ENCODE measurements at regions not wholly inside any gene's neighbourhood (a gene's known extent, or its start where the extent isn't known, plus 50 kb on each side); places are given as distances from the start of the nearest gene placed in this dataset.
A peak's percentile ranks its signal among the peaks of the same experiment; 100 is the strongest.

DNA sequence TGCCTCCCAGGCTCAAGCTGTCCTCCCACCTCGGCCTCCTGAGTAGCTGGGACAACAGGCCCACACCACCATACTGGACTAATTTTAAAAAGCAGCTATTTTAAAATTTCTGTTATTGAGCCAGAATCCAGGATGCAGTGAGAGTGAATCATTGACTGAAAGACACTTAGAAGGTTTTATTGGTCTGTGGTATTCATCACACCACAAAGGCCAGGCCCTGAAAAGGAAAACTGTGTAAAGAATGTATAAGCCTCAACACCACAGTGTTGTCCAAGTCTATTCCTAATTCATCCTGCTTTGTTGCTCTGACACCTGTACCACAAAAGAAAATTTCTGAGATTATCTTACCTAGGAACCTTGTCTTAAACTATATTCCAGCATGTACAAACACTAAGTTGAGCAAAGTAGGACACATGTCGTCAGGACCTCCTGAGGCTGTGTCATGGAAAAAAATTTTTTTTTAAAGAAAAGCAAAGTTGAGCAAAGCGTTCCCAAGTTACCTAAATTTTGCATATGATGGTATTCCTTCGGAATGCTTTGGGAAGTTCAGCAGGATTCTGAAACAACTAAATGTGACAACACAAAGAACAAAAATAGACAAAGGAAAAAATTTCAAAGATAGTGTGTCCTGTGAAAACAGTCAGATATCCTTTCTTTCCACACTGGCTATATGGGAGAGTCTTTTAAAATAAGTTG lies 129.6 kb upstream of the MKLN1 start:
- DNase-seq = peak; percentile 80

DNA sequence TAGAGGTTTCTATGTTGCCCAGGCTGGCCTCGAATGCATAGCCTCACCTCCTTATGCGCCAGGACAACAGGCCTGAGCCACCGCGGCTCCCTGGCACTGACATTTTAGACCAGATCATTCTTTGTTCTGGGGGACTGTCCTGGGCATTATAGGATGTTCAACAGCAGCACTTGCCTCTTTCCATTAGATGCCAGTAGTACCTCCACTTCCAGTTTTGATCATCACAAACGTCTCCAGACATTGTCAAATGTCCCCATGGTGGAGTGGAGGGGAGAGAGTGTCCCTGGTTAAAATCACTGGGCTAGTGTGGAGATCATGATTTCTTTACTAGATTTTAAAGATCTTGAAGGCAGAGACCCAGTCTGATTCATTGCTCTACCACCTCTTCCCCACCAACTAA lies 125.2 kb upstream of the MKLN1 start:
- DNase-seq = no peak

DNA sequence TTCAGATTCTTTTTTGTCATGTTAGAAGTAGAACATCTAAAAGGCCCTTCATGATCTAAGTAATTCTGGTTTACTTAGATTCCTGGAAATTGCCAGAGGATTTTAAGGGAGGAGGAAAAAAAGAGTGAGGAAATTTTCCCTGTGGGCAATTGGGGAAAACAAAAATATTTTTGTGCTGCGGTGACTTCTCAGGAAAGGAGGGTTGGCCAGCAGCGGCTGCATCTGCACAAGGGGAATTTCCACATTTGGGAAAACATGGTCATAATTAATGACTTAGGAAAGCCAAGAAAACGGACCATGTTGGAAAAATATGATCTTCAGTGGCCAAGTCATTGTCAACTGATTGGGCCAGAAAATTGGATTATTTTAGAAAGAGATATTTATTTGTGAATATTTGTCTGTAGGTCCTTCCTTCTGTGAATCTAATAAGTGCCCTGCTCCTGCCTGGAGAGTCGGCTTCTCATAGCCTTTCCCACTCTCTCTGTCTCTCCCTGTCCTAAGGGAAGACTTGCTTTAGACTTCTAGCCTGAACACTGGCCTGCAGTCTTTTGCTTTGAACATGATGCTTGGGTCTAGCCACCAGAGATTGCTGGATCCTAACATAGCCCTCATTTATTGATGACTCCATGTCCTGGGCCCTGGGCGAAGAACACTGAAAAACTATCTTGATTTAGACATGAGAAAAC lies 124.2 kb upstream of the MKLN1 start:
- DNase-seq = no peak

DNA sequence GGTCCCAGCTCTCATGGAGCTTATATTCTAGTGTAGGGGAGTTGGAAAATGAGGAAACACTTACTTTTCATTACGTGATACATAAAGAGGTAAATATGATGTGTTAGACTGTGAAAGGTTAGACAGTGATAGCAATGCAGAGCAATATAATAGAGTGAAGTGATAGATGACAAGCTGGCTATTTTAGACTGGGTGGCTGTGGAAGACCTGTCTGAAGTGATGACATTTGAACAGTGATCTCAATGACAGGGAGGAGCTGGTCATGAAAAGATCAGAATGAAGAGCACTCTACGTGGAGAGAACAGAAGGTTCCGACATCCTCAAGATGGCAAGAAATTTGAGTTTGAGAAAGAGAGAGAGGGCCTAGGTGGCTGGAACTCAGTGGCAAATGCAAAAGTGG lies 118.9 kb upstream of the MKLN1 start:
- DNase-seq = no peak

DNA sequence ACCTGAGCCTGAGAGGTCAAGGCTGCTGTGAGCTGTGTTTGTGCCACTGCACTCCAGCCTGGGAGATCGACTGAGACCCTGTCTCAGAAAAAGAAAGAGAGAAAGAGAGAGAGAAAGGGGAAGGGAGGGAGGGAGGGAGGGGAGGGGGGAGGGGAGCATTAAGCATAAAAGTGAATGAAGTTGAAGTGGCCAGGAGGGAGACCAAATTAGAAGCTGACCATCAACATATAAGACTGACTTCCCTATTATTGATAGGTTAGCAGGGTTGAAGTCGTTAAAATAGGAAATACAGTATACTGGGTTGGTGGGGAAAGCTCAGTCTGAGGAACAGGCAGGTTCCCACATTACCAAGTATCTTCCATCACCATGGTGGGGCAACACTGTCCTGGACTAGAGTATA lies 117.1 kb upstream of the MKLN1 start:
- DNase-seq = no peak

DNA sequence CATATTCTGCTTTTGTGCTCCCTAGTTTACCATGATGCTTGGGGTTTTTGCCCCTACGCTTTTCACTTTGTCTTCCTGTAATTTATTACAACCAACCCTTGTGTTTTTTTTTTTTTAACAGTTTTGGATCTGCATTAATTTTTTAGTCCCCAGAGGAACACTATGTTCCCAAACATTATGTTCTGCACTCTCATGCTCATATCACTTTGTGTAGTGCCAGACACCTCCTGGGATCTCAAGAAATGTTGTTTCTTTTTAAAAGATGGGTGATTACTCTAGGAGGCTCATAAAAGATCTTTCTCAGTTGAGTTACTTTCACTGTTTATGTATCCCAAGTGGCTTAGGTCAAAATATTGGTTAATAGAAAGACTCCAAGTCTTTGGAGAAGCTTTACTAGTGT lies 116.2 kb upstream of the MKLN1 start:
- no peak for DNase-seq

DNA sequence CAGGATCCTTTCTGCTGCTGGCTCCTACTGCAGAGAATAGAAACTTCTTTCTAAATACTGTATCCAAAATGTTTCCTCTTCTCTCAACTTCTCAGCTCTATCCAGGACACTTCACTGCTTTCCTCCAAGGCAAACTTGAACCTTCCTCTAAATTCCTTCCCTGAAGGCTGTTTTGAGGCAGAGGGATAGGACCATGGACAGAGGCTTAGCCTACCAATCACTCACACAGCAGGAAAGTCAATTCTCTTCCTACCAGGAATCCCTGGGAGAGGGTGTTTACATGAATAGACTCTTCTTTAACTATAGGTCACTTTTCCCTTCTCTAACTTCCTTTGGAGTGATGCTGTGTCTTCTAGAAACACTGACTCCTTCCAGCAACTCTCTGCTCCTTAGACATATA lies 115.6 kb upstream of the MKLN1 start:
- no peak for DNase-seq

DNA sequence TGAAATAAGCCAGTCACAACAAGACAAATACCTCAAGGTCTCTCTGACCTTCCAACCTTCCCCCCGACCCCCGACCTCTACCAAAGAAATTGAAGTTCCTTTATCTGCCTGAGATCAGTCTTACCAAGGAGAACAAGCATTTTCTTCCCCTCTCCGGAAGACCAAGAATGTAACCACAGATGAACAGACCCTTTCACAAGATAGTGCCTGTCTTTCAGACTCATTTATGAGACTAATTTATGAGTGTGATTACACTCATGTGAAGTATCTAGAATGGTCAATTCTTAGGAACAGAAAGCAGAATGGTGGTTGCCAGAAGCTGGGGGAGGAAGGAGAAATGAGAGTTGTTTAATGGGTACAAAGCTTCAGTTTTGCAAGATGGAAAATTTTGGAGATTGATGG lies 108.9 kb upstream of the MKLN1 start:
- no peak for DNase-seq

DNA sequence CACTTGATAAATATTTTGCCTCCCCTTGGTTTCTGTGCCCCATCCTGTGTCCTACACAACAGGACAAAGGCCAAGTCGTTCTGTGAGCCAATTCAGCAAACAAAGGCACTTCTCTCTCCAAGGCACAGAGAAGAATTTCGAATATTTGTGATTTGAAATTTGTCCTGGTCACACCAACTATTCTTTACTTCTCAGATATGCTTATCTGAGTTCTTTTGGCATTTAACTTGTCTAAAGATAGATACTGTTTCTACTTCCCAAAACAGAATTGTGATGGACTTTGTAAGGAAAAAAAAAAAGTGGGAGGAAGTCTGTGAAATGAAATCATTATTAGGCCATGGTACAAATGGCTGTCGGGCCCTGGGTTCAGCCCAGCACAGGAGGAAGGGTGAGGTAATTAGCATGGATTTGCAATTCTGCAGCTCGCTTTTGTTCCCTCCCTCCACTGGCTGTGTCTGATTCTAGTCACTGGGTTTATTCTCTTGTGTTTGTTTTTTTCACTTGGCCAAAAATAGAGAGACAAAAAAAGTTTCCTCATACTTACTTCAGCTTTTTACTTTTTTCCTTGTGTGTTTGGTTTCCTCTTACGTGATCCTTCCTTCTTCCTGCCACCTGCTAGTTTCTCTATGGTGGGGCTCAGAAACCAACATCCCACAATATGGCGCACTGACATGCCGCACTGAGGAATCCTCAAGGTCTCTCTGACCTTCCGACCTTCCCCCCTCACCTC lies 108.2 kb upstream of the MKLN1 start:
- DNase-seq = no peak

DNA sequence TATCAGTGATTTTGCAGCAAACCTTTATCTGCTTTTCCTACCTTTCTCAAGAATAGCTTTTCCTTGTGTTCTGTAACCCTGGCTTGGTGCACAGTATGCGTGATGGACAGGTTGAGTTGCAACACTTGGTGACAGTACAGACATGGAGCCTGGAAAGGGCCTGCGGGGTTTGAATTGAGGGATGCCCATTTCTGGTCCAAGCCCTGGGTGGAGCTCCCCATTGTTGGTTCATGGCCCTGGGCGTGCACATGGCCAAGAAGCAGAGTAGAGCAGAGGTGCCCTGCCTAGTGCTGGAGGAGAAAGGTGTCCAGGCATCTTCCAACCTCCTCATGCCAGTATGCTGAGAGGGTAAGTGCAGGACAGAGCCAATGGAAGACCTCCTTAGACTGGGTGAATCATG lies 106.6 kb upstream of the MKLN1 start:
- no peak for DNase-seq

DNA sequence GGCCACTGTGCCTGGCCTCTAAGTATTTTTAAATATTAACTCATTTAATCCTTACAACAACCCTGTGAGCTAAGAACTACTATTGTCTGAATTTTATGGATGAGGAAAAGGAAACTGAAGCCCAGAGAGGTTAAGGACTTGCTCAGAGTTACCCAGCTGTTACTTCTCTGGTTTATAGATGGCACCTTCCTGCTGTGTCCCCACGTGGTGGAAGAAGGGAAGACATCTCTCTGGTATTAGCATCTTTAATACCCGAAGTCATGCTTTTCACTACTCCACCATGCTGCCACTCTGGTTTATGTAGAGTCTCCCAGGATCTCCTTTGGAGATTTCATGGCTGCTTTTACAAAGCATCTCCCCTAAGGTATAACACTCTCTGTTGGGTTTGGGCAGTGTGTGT lies 105.5 kb upstream of the MKLN1 start:
- no peak for DNase-seq

DNA sequence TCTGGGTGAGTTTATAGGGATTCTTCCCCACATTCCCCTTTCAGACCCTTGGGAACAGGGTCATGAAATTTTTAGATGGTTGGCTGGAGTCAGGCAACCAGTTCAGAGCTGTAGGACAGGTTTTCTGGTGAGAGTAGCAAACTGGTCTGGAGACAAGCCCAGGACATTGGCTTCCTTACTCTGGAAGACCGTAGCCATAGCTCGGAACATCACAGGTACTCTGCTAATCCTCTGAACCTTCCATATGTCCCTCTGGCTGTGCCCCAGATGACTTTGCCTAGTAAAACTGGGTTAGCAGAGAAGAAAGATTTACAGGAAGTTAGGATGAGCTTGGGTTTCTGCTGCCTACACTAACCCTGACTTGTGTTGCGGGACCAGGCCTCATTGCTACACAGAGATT lies 104.5 kb upstream of the MKLN1 start:
- DNase-seq = no peak

DNA sequence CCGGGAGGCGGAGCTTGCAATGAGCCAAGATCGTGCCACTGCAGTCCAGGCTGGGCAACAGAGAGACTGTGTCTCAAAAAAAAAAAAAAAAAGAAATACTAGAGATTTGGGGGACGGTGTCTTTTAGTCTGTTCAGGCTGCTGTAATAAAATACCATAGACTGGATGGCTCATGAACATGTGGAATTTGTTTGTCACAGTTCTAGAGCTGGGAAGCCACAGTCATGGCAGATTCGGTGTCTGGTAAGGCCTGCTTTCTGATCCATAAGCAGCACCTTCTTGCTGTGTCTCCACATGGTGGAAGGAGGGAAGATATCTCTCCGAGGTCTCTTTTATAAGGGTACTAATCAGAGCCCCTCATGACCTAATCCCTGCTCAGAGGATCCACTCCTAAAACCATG lies 102.7 kb upstream of the MKLN1 start:
- DNase-seq = no peak

DNA sequence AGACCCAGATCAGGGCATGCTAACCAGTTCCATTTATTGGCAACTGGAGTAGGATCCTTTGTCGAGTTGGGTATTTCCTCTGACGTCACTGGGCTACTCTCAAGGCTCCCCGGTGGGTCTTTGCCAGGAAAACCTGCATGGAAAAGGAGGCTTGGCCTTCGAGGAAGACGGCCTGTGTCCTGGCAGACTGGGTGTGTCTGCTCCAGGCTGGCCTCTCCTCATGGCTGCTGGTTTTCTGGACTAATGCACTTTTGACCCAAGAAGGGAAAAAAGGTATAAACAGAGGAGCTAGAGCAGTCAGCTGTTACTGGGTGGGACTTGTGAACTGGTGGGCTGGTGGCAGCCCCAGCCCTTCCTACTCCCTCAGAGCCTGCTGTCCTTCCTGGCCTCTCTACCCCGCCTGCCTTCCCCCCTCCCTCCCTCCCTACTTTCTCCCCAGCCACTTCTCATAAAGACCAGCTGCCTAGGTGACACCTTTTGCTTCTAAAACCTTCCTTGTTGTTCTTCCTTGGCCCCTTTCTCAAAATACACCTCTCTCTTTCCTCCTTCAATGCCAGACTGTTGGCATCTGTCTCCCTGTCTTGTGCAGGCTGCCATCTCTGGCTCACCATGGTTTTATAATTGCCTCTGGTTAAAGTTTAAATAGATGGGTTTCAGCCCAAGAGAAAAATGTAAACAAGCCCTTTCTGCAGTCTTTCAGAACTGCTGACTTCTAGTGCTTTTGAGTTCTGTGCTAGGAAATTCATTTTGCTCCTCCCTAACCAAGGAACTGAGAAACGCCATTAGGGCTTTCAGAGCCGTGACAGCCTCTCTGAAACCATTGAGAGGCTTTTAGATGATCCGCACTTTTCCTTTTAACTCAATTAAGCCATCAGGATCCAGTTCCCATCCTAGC lies 101.8 kb upstream of the MKLN1 start:
- no peak for DNase-seq

DNA sequence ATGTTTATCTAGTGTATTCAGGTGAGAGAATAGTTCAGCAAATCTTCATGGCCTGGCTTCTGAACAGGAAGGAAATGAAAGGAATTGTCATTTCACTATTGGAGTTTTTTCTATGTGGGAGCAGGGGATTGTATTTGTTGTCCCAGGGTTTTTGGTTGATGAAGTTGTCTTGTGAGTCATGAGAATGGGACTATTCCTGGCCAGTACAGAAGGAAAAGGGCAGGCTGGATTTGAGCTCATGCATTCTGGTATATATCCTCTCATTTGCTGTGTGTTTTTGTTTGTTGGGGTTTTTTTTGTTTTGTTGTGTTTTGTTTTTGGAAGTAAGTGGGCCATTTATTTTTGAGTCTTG lies 101.2 kb upstream of the MKLN1 start:
- no peak for DNase-seq

DNA sequence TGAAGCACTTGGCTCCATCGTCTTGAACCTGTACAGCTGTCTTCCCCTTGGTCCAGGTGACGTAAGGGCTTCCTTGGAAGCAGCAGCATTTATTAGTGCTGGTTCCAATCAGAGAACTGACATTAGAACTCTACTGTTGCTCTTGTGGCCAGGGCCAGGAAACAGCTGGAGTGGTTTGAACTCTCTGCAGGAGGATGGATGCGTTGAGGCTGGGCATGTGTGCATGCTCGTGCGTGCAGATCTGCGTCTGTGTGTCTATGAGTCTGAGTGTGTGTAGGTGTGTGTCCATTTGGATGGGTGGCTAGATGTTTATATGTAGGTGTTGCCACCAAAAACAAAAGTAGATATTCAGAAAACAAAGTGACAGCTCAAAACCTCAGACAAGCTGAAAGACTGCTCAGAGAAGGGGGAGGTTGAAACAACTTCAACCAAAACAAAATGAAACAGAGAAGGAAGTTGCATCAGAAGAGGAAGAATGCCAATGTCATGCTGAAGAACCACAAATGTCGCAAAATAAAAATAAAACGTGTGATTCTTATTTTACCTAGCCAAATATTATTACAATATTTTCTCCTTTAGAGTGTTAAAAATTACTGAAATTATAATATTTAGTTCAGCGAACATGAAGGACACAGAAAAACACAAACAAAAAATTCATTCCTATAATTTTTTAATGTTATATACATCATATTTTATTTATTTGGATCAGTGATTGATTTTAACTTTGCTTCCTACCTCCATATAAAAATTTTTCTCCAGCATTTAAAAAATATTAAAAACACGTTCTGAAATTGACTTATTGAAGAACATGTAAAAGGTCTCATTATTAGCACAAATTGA lies 96.1 kb upstream of the MKLN1 start:
- DNase-seq = peak; percentile 36

DNA sequence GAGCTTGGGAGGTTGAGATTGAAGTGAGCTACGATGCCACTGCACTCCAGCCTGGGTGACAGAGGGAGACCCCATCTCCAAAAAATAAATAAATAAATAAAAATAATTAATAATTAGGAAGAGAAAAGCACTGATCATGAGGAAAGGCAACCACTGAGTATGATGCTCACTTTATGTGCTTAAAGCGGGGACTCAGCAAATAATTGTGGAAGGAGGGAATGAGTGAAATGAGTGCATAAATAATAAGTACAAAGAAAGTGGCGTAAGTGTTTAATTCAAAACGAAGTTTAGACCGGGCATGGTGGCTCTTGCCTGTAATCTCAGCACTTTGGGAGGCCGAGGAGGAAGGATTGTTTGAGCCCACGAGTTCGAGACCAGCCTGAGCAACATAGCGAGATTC lies 94.9 kb upstream of the MKLN1 start:
- no peak for DNase-seq

DNA sequence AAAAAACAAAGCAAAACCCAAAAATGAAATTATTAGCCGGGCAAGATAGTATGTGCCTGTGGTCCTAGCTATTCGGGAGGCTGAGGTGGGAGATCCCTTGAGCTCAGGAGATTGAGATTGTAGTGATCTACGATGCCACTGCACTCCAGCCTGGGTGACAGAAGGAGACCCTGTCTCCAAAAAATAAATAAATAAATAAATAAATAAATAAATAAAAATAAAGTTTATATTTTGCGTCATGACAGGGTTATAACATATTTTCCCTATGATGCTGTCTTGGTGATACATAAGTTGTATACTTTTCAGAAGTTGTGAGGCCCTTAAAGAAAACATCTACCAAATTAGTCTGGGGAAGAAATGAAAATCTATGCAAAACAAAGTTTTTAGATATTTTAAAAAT lies 94.5 kb upstream of the MKLN1 start:
- DNase-seq = no peak

DNA sequence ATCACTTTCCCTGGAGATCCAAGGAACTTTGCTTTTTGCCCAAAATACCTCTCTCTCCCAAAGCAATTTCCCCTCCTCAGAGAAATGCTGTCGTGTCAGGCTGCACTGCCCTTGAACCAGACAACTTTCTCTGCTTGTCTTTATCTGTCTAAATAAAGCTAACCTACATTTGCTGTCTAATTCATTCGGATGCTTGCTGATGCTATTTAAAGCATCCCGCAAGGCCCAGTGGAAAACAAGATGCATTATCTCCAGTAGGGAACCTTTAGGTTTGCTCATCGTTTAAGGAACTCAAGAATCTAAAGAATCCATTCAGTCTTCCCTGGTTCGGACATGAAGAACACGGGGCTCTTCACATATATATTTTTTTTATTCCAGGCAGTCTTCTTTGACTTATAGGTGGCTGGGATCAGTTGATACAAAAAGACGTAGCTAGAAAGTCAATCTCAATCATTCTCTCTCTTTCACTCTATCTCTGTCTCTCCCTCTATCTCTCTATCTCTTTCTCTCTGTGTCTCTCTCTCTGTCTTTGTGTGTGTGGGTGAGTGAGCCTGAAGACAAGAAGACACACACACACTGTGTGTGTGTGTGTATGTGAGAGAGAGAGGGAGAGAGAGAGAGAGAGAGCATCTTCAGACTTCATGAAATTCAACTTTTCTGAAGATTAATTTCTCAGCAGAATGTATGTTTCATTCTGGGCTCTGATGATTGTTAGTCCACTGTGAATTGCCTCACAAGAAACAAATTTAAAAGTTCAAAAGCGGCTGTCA lies 92.8 kb upstream of the MKLN1 start:
- DNase-seq = no peak

DNA sequence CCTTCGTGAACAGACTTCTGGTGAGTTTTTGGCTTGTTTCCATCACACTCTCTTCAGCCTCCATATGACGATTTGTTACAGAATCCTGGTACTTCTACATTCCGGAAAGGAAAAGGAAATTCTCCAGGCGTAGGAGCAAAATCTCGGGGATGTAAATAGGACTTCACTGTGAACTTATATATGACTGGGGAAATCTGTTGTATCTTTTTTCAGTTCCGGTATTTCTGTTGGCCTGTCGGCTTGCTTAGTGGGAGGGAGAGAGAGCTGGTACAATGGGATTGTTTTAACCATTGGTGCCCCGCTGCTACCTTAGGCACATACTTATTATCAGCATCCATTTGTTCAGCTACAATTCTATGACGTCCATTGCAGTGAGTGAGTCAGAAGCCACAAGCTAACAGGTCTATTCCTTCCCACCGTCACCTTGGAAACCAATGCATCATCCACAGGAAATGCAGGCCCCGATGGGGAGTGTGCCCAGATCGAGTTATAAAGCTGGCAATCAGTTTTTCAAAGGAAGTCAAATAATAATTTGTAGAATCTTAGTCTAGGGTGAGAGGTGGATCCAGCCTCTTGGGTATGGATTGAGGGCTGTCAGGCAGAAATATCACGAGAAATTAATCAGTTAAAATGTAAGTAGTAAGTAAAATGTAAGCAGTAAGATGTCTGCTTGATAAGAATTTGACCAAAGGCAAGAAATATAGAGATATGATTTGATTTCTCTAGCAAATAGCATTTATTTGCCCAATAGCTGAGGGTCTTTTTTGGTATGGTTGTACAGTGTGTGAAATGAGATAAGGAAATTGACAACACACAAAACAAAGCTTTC lies 92.0 kb upstream of the MKLN1 start:
- peak; percentile 97 for DNase-seq

DNA sequence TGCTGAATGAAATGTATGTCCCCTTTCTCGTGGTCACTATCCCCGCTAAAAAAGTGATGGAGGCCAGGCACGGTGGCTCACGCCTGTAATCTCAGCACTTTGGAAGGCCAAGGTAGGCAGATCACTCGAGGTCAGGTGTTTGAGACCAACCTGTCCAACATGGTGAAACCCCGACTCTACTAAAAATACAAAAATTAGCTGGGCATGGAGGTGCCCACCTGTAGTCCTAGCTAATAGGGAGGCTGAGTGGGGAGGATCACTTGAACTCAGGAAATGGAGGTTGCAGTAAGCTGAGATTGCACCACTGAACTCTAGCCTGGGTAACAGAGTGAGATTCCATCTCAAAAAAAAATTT lies 91.4 kb upstream of the MKLN1 start:
- no peak for DNase-seq
